GM19467 (cell line): ENCODE measurements at regions not wholly inside any gene's neighbourhood (a gene's known extent, or its start where the extent isn't known, plus 50 kb on each side); places are given as distances from the start of the nearest gene placed in this dataset.

Experiments used
- ATAC-seq: cut with Tn5 transposase; IDR thresholded peaks from one replicate; pipeline ENCODE4 v1.9.1; 2021; ENCODE audit warnings: mild to moderate bottlenecking, moderate library complexity; ENCODE audit not compliant: unreplicated experiment

GRCh38 chr5:129821477-129822131 is 73.7 kb downstream of the MINAR2 start:
- no peak for ATAC-seq

GRCh38 chr5:129830288-129830687 is 74.0 kb upstream of the CHSY3 start:
- no peak for ATAC-seq

- no peak for ATAC-seq
These were observed 67.9 kb upstream of the CHSY3 start for GRCh38 chr5:129836321-129836720.

- no peak for ATAC-seq
These were observed 59.5 kb upstream of the CHSY3 start for GRCh38 chr5:129844764-129845163.

GRCh38 chr5:129852747-129853352 is 51.4 kb upstream of the CHSY3 start:
- peak; percentile 94 for ATAC-seq

- ATAC-seq: no peak
These were observed 50.7 kb upstream of the CHSY3 start for GRCh38 chr5:129853588-129853987.
